H9 (cell line): ENCODE measurements at regions not wholly inside any gene's neighbourhood (a gene's known extent, or its start where the extent isn't known, plus 50 kb on each side); places are given as distances from the start of the nearest gene placed in this dataset.

Experiments
- DNase-seq: peaks from one replicate; pipeline ENCODE4 v3.0.0-alpha.2; 2017
- H2AFZ ChIP-seq: one replicate; pipeline ENCODE4 v1.6.1; 2013; ENCODE audit warnings: mild to moderate bottlenecking, low read length, control low read depth, moderate library complexity
- H2AK5ac ChIP-seq: 2 replicates; pipeline ENCODE4 v1.6.1; 2013; ENCODE audit warnings: low read length, control low read depth, mixed read lengths; ENCODE audit not compliant: insufficient read length
- H2BK120ac ChIP-seq: one replicate; pipeline ENCODE4 v1.6.1; 2013; ENCODE audit warnings: low read depth, mild to moderate bottlenecking, low read length, control low read depth, inconsistent platforms; ENCODE audit not compliant: poor library complexity, severe bottlenecking
- H2BK12ac ChIP-seq: 2 replicates; pipeline ENCODE4 v1.6.1; 2013; ENCODE audit warnings: low read length, control low read depth, mixed read lengths, low read depth; ENCODE audit not compliant: insufficient read length
- H2BK15ac ChIP-seq: 2 replicates; pipeline ENCODE4 v1.6.1; 2013; ENCODE audit warnings: low read depth, low read length, control low read depth
- H2BK20ac ChIP-seq: one replicate; pipeline ENCODE4 v1.6.1; 2013; ENCODE audit warnings: low read depth, mild to moderate bottlenecking, low read length, control low read depth, inconsistent platforms; ENCODE audit not compliant: poor library complexity, severe bottlenecking
- H2BK5ac ChIP-seq: 2 replicates; pipeline ENCODE4 v1.6.1; 2013; ENCODE audit warnings: low read length, control low read depth, mixed read lengths; ENCODE audit not compliant: insufficient read length
- H3K14ac ChIP-seq: 2 replicates; pipeline ENCODE4 v1.6.1; 2013; ENCODE audit warnings: low read length, control low read depth; ENCODE audit not compliant: insufficient read depth
- H3K18ac ChIP-seq: 2 replicates; pipeline ENCODE4 v1.6.1; 2013; ENCODE audit warnings: low read depth, mild to moderate bottlenecking, mixed read lengths, low read length, control low read depth; ENCODE audit not compliant: insufficient read length
- H3K23ac ChIP-seq: 2 replicates; pipeline ENCODE4 v1.6.1; 2013; ENCODE audit warnings: low read length, control low read depth, mixed read lengths, low read depth; ENCODE audit not compliant: insufficient read length
- H3K23me2 ChIP-seq: 2 replicates; pipeline ENCODE4 v1.6.1; 2013; ENCODE audit warnings: low read depth, mild to moderate bottlenecking, mixed read lengths, low read length, control low read depth; ENCODE audit not compliant: insufficient read length, poor library complexity, severe bottlenecking
- H3K27ac ChIP-seq: 2 replicates; pipeline ENCODE4 v1.5.1; 2013; ENCODE audit warnings: low read length, control low read depth, mixed read lengths, low read depth; ENCODE audit not compliant: insufficient read length
- H3K27me3 ChIP-seq: 2 replicates; pipeline ENCODE4 v1.6.1; 2013; ENCODE audit warnings: low read length, control low read depth, inconsistent platforms; ENCODE audit not compliant: insufficient read depth
- H3K4ac ChIP-seq: 2 replicates; pipeline ENCODE4 v1.6.1; 2013; ENCODE audit warnings: low read depth, mild to moderate bottlenecking, control low read depth, inconsistent platforms, low read length, moderate library complexity
- H3K4me1 ChIP-seq: 2 replicates; pipeline ENCODE4 v1.6.1; 2013; ENCODE audit warnings: low read length, control low read depth, inconsistent platforms; ENCODE audit not compliant: insufficient read depth
- H3K4me2 ChIP-seq: 2 replicates; pipeline ENCODE4 v1.6.1; 2013; ENCODE audit warnings: low read length, control low read depth, mixed read lengths; ENCODE audit not compliant: insufficient read length, insufficient read depth
- H3K56ac ChIP-seq: 2 replicates; pipeline ENCODE4 v1.6.1; 2013; ENCODE audit warnings: low read depth, mild to moderate bottlenecking, mixed read lengths, low read length, control low read depth; ENCODE audit not compliant: insufficient read length
- H3K79me1 ChIP-seq: 2 replicates; pipeline ENCODE4 v1.6.1; 2013; ENCODE audit warnings: low read depth, mild to moderate bottlenecking, moderate library complexity, low read length, control low read depth, inconsistent platforms; ENCODE audit not compliant: insufficient read depth, poor library complexity, severe bottlenecking
- H3K79me2 ChIP-seq: 2 replicates; pipeline ENCODE4 v1.6.1; 2013; ENCODE audit warnings: low read length, control low read depth, inconsistent platforms; ENCODE audit not compliant: insufficient read depth
- H3K9ac ChIP-seq: 2 replicates; pipeline ENCODE4 v1.6.1; 2013; ENCODE audit warnings: low read length, control low read depth, mixed read lengths; ENCODE audit not compliant: insufficient read length; ENCODE audit errors: extremely low read depth
- H3K9me3 ChIP-seq: one replicate; pipeline ENCODE4 v1.6.1; 2013; ENCODE audit warnings: low read depth, low read length, inconsistent platforms; ENCODE audit not compliant: control insufficient read depth
- H3T11ph ChIP-seq: one replicate; pipeline ENCODE4 v1.6.1; 2013; ENCODE audit warnings: mild to moderate bottlenecking, low read length, control low read depth, inconsistent platforms
- H4K20me1 ChIP-seq: one replicate; pipeline ENCODE4 v1.6.1; 2013; ENCODE audit not compliant: control insufficient read depth, insufficient read length, insufficient read depth
- H4K5ac ChIP-seq: 2 replicates; pipeline ENCODE4 v1.6.1; 2013; ENCODE audit warnings: low read depth, mild to moderate bottlenecking, mixed read lengths, low read length, control low read depth; ENCODE audit not compliant: insufficient read length
- H4K8ac ChIP-seq: replicated peaks from 2 replicates; pipeline ENCODE4 v1.6.1; 2013; ENCODE audit warnings: low read length, control low read depth, mixed read lengths, low read depth; ENCODE audit not compliant: insufficient read length
- H4K91ac ChIP-seq: 2 replicates; pipeline ENCODE4 v1.6.1; 2013; ENCODE audit warnings: low read depth, mild to moderate bottlenecking, moderate library complexity, mixed read lengths, low read length, control low read depth; ENCODE audit not compliant: insufficient read length
- H3K27ac Mint-ChIP-seq, 3 experiments: 2 replicates in 2 of 3; 3 replicates in 1 of 3; pipeline ENCODE4 v1.8.0; 2020 to 2021; ENCODE audit warnings: mixed read lengths in 3 of 3, mild to moderate bottlenecking in 1 of 3, moderate library complexity in 1 of 3
- H3K27me3 Mint-ChIP-seq: 2 replicates; pipeline ENCODE4 v1.8.0; 2021; ENCODE audit warnings: low read depth, mild to moderate bottlenecking, moderate library complexity, mixed read lengths
- H3K36me3 Mint-ChIP-seq, 3 experiments: 2 replicates in 2 of 3; 3 replicates in 1 of 3; pipeline ENCODE4 v1.8.0; 2020 to 2021; ENCODE audit warnings: low read depth in 3 of 3, mixed read lengths in 3 of 3; ENCODE audit not compliant: insufficient read depth in 1 of 3
- H3K4me1 Mint-ChIP-seq, 2 experiments: 2 replicates each; pipeline ENCODE4 v1.8.0; 2020; ENCODE audit warnings: mixed read lengths in 2 of 2
- H3K4me3 Mint-ChIP-seq, 2 experiments: 2 replicates in 1 of 2; 3 replicates in 1 of 2; pipeline ENCODE4 v1.8.0; 2020 to 2021; ENCODE audit warnings: mild to moderate bottlenecking in 2 of 2, mixed read lengths in 2 of 2, moderate library complexity in 1 of 2
- H3K9me3 Mint-ChIP-seq, 2 experiments: 2 replicates in 1 of 2; 3 replicates in 1 of 2; pipeline ENCODE4 v1.8.0; 2020; ENCODE audit warnings: mild to moderate bottlenecking in 2 of 2, mixed read lengths in 2 of 2, moderate library complexity in 1 of 2
- WGBS: extraction: QIAGEN DNeasy Blood & Tissue Kit; methylation state at CpG from one replicate; pipeline ENCODE4 v1.1.7; 2013; ENCODE audit warnings: missing lambda C conversion rate, low lambda C conversion rate, mixed read lengths; ENCODE audit not compliant: insufficient read length; ENCODE audit errors: extremely low coverage; 5-methylcytosine and 5-hydroxymethylcytosine counted together
- TF ChIP-seq, protein P1 (sequence below): fragments of 200-600 bp; sonication (generic); conservative IDR thresholded peaks from 3 replicates; pipeline ENCODE4 v1.8.0; 2021; ENCODE audit warnings: antibody characterized with exemption, mild to moderate bottlenecking

- no peak overlapping the region for H3K27ac Mint-ChIP-seq
- no peak overlapping the region for H3K18ac ChIP-seq
- no peaks in the 10 kb centered on the region; a peak in 2 of 7 replicates for H3K36me3 Mint-ChIP-seq
- no peak overlapping the region for H2BK5ac ChIP-seq
- H4K5ac ChIP-seq: no peak overlapping the region
- no peak overlapping the region for H4K91ac ChIP-seq
- H3K56ac ChIP-seq: no peak overlapping the region
- no peak overlapping the region for H3K4me3 Mint-ChIP-seq
- H2BK120ac ChIP-seq: no peak overlapping the region
- no peak overlapping the region for H4K8ac ChIP-seq
- H3K79me1 ChIP-seq: no peaks in the 10 kb centered on the region
- H2BK12ac ChIP-seq: no peak overlapping the region
- TF ChIP-seq, protein P1, sequence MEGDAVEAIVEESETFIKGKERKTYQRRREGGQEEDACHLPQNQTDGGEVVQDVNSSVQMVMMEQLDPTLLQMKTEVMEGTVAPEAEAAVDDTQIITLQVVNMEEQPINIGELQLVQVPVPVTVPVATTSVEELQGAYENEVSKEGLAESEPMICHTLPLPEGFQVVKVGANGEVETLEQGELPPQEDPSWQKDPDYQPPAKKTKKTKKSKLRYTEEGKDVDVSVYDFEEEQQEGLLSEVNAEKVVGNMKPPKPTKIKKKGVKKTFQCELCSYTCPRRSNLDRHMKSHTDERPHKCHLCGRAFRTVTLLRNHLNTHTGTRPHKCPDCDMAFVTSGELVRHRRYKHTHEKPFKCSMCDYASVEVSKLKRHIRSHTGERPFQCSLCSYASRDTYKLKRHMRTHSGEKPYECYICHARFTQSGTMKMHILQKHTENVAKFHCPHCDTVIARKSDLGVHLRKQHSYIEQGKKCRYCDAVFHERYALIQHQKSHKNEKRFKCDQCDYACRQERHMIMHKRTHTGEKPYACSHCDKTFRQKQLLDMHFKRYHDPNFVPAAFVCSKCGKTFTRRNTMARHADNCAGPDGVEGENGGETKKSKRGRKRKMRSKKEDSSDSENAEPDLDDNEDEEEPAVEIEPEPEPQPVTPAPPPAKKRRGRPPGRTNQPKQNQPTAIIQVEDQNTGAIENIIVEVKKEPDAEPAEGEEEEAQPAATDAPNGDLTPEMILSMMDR: no peak
- peaks cover 18 to 29% of the 10 kb centered on the region in 2 experiments for H3K4me1 Mint-ChIP-seq
- no peak overlapping the region for H3T11ph ChIP-seq
- H4K20me1 ChIP-seq: no peaks in the 10 kb centered on the region
- no peaks in the 10 kb centered on the region for H3K9me3 Mint-ChIP-seq
- DNase-seq: no peak
- WGBS: no CpG with 5 or more reads among the region's 1 CpG
- H3K27ac ChIP-seq: no peak overlapping the region
- no peak overlapping the region for H3K14ac ChIP-seq
- no peak overlapping the region for H2AK5ac ChIP-seq
- H2BK15ac ChIP-seq: no peak overlapping the region
- H3K27me3 ChIP-seq: no peaks in the 10 kb centered on the region
- no peaks in the 10 kb centered on the region for H3K79me2 ChIP-seq
- H3K4me2 ChIP-seq: no peak overlapping the region
- peaks cover 3% of the 10 kb centered on the region for H3K4me1 ChIP-seq
- H3K23ac ChIP-seq: no peak overlapping the region
- no peak overlapping the region for H3K9ac ChIP-seq
- H3K27me3 Mint-ChIP-seq: no peaks in the 10 kb centered on the region
- H3K23me2 ChIP-seq: no peaks in the 10 kb centered on the region
- no peaks in the 10 kb centered on the region for H3K9me3 ChIP-seq
- H2BK20ac ChIP-seq: no peak overlapping the region
- H3K4ac ChIP-seq: no peak overlapping the region
- no peak overlapping the region for H2AFZ ChIP-seq
These were observed 87.8 kb upstream of the FNDC3B start for GRCh38 chr3:171951597-171951996.
